ENCODE measurements at regions not wholly inside any gene's neighbourhood (a gene's known extent, or its start where the extent isn't known, plus 50 kb on each side); places are given as distances from the start of the nearest gene placed in this dataset.

DNA sequence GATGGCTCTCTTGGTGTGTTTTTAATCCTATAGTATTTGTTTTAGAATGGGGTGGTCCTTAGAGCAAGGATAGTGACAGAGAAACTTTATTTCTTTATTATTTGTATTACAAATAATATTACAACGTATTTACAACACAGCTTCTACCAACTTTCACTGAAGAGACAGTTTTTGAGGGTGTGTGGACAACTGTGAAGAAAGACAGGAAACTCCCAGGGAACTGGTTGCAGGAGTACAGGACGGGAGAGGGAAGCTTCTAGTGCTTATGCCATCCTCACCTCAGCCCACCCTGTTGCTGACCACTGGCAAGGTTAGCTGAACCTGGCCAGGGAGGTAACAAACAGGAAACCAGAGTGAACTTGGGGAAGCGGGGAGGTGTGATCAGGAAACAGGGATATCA lies 251.7 kb downstream of the BCL11A start:
- DNase-seq = no peak
- no peak for ATAC-seq
- intact Hi-C loops (cut with micrococcal nuclease) = no loop called here

- ATAC-seq = no peak
- intact Hi-C loops (cut with micrococcal nuclease) = no loop called here
- DNase-seq = no peak
These were observed 254.3 kb downstream of the BCL11A start for GRCh38 chr2:60299179-60299578.

GRCh38 chr2:60298006-60298696 lies 255.3 kb downstream of the BCL11A start:
- ATAC-seq (no peak), DNase-seq (no peak)
- intact Hi-C loops (cut with micrococcal nuclease) = no loop called here

DNA sequence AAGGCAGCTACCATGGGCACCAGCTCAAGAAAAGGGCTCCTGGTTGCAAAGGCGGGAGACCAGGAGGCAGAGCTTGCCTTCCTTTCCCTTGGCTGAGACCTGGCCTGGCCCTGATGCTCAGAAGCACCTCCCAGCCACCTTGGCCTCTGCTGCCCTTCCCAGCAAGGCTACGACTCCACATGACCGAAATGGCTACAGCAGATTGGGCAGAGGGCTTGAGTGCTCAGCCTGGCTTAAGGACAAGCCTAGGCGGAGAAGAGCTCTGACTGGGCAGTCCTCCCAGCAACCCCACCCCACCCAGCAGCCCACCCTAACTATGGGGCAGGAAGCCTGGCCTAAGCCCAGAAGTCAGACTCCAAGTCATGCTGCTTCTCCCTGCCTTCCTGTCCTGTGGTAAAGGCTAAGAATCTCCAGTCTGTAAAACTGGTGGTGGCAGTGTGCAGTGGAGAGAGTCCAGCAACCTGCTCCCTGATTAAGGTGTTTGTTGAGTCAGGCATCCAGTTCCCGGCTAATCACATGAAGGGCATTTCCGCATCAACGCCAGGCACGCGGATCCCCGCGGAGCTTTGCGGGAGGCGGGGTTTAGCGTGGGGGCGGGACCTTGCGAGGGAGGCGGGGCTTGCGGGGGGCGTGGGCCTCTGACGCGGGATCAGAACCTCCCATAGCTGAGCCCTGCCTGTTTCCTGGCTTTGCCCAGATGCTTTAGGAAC lies 256.0 kb downstream of the BCL11A start:
- intact Hi-C loops (cut with micrococcal nuclease) = no loop called here
- ATAC-seq (no peak), DNase-seq (no peak)

DNA sequence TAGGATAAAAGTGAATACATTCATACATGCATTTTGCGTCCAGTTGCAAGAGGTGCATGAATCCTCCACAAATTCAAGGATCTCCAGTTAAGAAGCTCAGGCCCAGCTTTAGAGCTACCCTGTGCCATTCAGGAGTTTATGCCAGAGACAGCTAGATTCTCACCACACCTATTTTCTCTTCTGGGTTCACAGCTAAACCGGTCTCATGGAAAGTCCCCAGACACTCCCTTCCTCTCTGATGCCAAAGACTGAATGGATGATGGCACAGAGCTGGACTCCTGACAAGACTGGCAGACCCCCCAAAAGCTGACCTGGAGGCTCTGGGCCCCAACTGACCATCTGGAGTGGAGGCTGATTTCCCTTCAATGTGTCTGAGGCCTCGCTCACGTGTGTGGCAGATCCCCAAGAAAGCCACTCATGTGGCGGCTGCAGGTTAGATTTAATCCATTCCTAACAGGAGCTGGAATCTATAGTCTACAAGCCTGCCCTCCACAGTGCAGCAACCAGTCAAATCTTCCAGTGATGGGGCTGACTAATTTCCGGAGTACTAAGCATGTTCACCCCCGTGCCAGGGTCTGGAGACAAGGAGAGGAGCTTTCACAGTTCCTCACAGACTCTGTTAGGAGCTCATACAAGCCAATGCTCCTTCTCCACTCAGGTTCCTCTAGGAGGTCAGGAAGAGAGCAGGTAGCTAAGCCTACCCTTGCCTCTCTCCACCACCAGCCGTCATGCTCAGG lies 257.1 kb downstream of the BCL11A start:
- no peak for DNase-seq
- no peak for ATAC-seq
- intact Hi-C loops (cut with micrococcal nuclease) = no loop called here

DNA sequence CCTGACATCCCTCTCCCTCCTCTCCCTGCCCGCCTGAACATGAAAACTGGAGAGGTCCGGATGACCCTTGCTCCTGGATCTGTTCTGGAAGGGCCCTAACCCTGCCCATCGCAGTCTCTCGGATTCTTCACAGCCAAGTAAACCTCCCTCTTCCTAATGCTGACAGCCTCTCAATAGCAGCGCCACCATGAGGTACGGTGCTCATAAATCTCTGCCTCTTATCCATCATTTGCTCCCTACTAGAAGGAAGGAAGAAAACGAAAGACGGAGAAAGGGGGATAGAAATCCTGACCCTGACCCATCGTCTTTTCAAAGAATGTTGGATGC lies 257.9 kb downstream of the BCL11A start:
- intact Hi-C loops (cut with micrococcal nuclease) = no loop called here
- ATAC-seq = no peak

DNA sequence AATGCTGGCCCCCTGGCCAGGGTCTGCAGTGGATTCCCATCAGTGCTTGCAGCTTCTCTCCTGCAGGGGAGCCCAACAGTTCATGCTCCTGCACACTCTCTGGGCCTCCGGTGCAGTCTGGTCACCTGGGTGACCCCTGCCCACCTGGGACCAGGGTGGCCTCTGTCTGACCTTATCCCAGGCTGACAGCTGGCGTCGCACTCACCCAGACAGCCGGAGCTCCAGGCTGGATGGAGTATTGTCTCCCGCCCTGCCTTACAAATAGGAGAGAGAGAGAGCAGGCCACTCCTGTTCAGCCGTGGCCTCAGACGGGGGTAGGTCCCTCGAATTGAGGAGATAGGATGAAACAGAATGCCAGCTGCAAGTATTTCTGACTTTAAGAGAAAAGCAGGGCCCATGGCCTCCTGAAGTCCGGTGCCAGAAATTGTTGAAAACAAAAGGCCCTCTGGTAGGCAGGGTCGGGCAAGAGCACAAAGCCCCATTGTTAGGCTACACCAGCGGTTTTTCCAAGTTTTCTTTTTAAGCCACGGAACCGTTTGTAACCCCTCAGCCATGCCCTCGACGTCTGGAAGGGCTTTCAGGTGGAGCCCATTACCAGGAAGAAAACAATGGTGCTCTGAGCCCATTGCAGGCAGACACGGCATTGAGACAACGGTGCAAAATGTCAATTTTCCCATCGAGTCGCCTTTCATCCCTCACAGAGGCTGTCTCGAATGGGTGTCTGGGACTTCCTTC lies 258.4 kb downstream of the BCL11A start:
- intact Hi-C loops (cut with micrococcal nuclease) = no loop called here
- no peak for ATAC-seq
- no peak for DNase-seq

More for the DNA sequence above, 257.9 kb downstream of the BCL11A start:
- DNase-seq = no peak

- intact Hi-C loops (cut with micrococcal nuclease) = no loop called here
- DNase-seq = no peak
- no peak for ATAC-seq
These were observed 261.2 kb downstream of the BCL11A start for GRCh38 chr2:60292242-60292641.

- DNase-seq = no peak
- intact Hi-C loops (cut with micrococcal nuclease) = no loop called here
- no peak for ATAC-seq
These were observed 262.9 kb downstream of the BCL11A start for GRCh38 chr2:60290509-60290908.

GRCh38 chr2:60285626-60286316 lies 267.7 kb downstream of the BCL11A start:
- ATAC-seq = peak; percentile 15

DNA sequence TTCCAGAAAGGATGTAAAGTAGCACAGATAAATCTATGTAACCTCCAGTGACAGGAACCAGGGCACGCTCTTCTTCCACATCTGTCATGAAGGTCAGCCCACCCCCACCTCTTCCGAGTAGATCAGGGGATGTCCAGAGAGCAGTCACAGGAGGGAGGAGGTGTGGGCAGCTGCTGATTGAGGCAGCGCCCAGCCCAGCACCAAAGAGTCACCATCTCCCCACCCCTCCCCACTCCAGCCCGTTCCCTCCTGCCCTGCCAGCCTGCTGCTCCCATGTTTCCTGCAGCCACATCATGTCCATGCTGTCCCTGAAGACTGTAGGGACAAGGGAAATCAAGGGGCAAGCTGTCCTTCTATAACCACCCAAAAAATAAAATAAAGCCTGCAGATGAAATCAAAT lies 269.8 kb downstream of the BCL11A start:
- ATAC-seq (peak; percentile 30), DNase-seq (no peak)
- intact Hi-C loops (cut with micrococcal nuclease) = no loop called here

More at GRCh38 chr2:60285626-60286316, 267.7 kb downstream of the BCL11A start:
- intact Hi-C loops (cut with micrococcal nuclease) = no loop called here
- no peak for DNase-seq

DNA sequence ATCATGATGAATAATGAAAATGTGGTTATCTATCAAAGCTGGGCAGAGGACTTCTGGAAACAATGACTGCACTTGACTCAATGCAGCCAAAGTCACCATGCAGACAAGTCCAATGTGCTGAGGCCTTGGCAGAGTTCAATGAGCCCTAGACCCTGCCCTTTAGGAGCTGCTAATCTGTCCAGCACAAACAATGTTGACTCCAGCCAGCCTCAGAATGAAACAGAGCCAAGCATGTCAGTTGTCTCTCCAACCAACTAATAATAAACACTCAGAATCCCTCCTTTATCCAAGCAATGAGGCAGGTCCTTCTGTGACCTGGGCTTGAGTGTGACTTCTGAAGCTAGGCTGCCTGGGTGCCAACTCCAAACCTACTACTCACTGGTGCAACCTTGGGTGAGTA lies 270.6 kb downstream of the BCL11A start:
- DNase-seq (no peak), ATAC-seq (peak; percentile 89)

GRCh38 chr2:60281730-60282129 lies 271.7 kb downstream of the BCL11A start:
- intact Hi-C loops (cut with micrococcal nuclease) = no loop called here
- DNase-seq (no peak), ATAC-seq (no peak)

More for the DNA sequence above, 270.6 kb downstream of the BCL11A start:
- intact Hi-C loops (cut with micrococcal nuclease) = no loop called here

DNA sequence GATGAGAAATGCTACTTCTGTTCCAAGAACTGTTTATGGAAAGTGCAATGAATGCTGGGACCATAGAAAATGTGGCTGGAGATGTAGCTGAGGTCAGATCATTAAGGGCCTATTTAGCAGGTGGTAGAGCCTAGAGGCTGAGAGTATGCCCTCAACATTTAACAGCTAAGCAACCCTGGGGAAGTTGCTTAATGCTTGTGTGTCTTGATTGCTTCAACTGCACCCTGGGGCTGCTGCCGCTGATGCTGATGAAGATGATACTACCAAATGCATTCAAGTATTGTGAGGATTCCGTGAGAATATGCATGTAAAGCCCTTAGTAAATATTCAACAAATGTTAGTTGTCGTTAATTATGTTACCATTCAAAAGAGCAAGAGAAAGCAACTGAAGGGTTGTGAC lies 273.2 kb downstream of the BCL11A start:
- ATAC-seq (no peak), DNase-seq (no peak)
- intact Hi-C loops (cut with micrococcal nuclease) = no loop called here

DNA sequence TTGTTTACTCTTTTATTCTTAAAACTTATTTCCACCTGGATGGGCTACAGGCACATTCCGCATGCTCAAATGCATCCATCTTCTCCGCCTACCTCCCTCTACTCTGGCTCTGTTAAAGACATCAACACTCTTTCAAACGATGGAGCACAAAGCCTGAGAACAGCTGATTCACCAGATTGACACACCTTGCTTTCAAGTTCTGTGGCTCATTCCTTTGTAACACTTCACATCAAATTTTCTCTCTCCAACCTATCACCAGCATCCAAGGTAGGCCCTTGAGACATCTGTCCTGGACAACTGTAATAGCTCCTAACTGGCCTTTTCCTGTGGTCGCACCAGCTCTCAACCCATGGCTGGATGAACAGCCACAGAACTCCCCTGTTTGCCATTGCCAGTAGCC lies 274.5 kb downstream of the BCL11A start:
- DNase-seq (no peak), ATAC-seq (no peak)
- intact Hi-C loops (cut with micrococcal nuclease) = no loop called here

- no peak for DNase-seq
- no peak for ATAC-seq
- intact Hi-C loops (cut with micrococcal nuclease) = no loop called here
These were observed 277.5 kb downstream of the BCL11A start for GRCh38 chr2:60275958-60276357.

DNA sequence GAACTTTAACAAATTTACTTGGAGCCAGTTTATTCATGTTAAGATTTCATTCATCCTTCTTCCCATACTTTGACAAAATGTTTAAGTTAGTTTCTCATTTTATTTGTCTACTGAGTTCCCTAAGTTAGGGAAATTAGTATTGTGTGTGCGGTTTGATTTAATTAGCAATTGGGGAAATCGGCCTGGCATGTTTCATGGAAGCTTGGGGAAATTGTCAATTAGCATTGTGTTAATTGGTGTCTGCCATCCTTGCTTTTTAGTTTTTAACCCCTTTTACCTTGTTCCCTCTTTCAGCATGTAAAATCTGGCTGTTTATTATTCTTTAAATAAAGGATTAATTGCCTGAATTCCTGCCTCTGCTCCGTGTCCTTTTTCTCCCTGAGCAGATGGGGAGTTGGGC lies 279.6 kb downstream of the BCL11A start:
- DNase-seq (no peak), ATAC-seq (no peak)
- intact Hi-C loops (cut with micrococcal nuclease) = no loop called here

- ATAC-seq = peak; percentile 57
- intact Hi-C loops (cut with micrococcal nuclease) = no loop called here
- DNase-seq = no peak
These were observed 281.7 kb downstream of the BCL11A start for GRCh38 chr2:60271713-60272112.

GRCh38 chr2:60271131-60271530 lies 282.3 kb downstream of the BCL11A start:
- DNase-seq (no peak), ATAC-seq (no peak)
- intact Hi-C loops (cut with micrococcal nuclease) = no loop called here
